Adrenal gland (tissue), 9 donors: ENCODE measurements at regions not wholly inside any gene's neighbourhood (a gene's known extent, or its start where the extent isn't known, plus 50 kb on each side); places are given as distances from the start of the nearest gene placed in this dataset.

ENCODE experiments used
- DNase-seq, 7 donors: peaks; one replicate each; pipeline ENCODE4 v3.0.0-alpha.2; 2019 to 2020
- H3K27ac ChIP-seq, 5 donors: fragments of 200-600 bp; sonication (generic) in 4 of 5; 1 replicate in 3 of 5; 2 replicates in 2 of 5; pipeline versions ENCODE4 v1.5.1 to v1.8.0; 2016 to 2020; ENCODE audit warnings: mild to moderate bottlenecking in 1 of 5
- H3K27me3 ChIP-seq: fragments of 200-600 bp; 2 replicates; pipeline ENCODE4 v1.8.0; 2021
- H3K36me3 ChIP-seq, 2 donors: fragments of 200-600 bp; replicated peaks in 1 of 2; 1 replicate in 1 of 2; 2 replicates in 1 of 2; pipeline versions ENCODE4 v1.5.1 to v1.8.0; 2018 to 2022
- H3K4me1 ChIP-seq, 2 donors: fragments of 200-600 bp; replicated peaks in 1 of 2; 1 replicate in 1 of 2; 2 replicates in 1 of 2; pipeline versions ENCODE4 v1.5.1 to v1.8.0; 2018 to 2021
- H3K4me3 ChIP-seq, 4 donors: fragments of 200-600 bp; sonication (generic) in 3 of 4; one replicate each; pipeline ENCODE4 v1.5.1; 2016 to 2018
- H3K9me3 ChIP-seq, 3 donors: fragments of 200-600 bp; sonication (generic) in 1 of 3; replicated peaks in 1 of 3; 1 replicate in 2 of 3; 2 replicates in 1 of 3; pipeline versions ENCODE4 v1.5.1 to v1.8.0; 2016 to 2021
- CTCF ChIP-seq, 6 experiments: fragments of 450-650 bp in 4 of 6; fragments of 200-600 bp in 2 of 6; sonication (generic) in 1 of 6; IDR thresholded peaks; 1 replicate in 5 of 6; 2 replicates in 1 of 6; pipeline versions ENCODE4 v1.5.1 to v1.8.0; 2016 to 2021; ENCODE audit warnings: antibody characterized with exemption in 6 of 6, mild to moderate bottlenecking in 2 of 6, moderate library complexity in 1 of 6
- POLR2A ChIP-seq, 2 donors: fragments of 450-650 bp; IDR thresholded peaks; one replicate each; pipeline ENCODE4 v1.6.1; 2017; ENCODE audit warnings: antibody characterized with exemption in 2 of 2, mild to moderate bottlenecking in 2 of 2, moderate library complexity in 1 of 2
- WGBS, 4 donors: extraction: QIAGEN DNeasy Blood & Tissue Kit in 2 of 4; methylation state at CpG; one replicate each; pipeline versions ENCODE4 v1.1.5 to v1.1.7; 2013 to 2017; 5-methylcytosine and 5-hydroxymethylcytosine counted together
- intact Hi-C, 2 donors: fragments of 100-400 bp; cut with DNase I; formaldehyde crosslinking; loops; one replicate each; pipeline versions ENCODE4 v1.14.1 to v1.15.0; 2022 to 2023
- donor health status: healthy with polysubstance abuse.
- donor health status: Bipolar disorder and iron deficiency.
- donor health status: DM: yes; HTN: yes; CAD: no.
- donor health status: DM: no; HTN: no; CAD: no.
- donor health status: DM: no; HTN: no; CAD: no.

GRCh38 chr14:31921721-31922120 lies 155.4 kb upstream of the ARHGAP5 start:
- H3K4me1 ChIP-seq: peaks cover 0 to 4% of the 10 kb centered on the region in 2 donors
- intact Hi-C loops: loop anchor here in 1 of 2 donors (10.0 kb wide), 1 partner anchor 633 kb away; no protein-coding TSS in a partner anchor
- H3K36me3 ChIP-seq: no peaks in the 10 kb centered on the region
- TF ChIP-seq POLR2A (IDR thresholded peaks at IDR 0.05): no peak
- no peak for TF ChIP-seq CTCF (IDR thresholded peaks at IDR 0.05)
- no peak overlapping the region for H3K4me3 ChIP-seq
- 82 to 90% (median 86%) methylated on average over 5 of the region's 5 CpGs for WGBS, 4 donors
- no peaks in the 10 kb centered on the region for H3K9me3 ChIP-seq
- no peak for DNase-seq
- H3K27ac ChIP-seq: no peak overlapping the region
- no peaks in the 10 kb centered on the region for H3K27me3 ChIP-seq

GRCh38 chr14:31926123-31926522 lies 151.0 kb upstream of the ARHGAP5 start:
- TF ChIP-seq CTCF (IDR thresholded peaks at IDR 0.05) (peak; percentile 23 to 54 (median 43)), POLR2A (IDR thresholded peaks at IDR 0.05) (no peak)
- intact Hi-C loops: loop anchor here in 1 of 2 donors (10.0 kb wide), 1 partner anchor 629 kb away; no protein-coding TSS in a partner anchor

GRCh38 chr14:31926652-31927347 lies 150.3 kb upstream of the ARHGAP5 start:
- DNase-seq: peak in 1 of 7 donors; percentile 57
- intact Hi-C loops: loop anchor here in 1 of 2 donors (10.0 kb wide), 1 partner anchor 628 kb away; no protein-coding TSS in a partner anchor
- Histone ChIP-seq H3K4me1 (peaks cover 0 to 18% of the 10 kb centered on the region in 2 donors), H3K9me3 (no peaks in the 10 kb centered on the region), H3K36me3 (no peaks in the 10 kb centered on the region), H3K27me3 (no peaks in the 10 kb centered on the region), H3K4me3 (no peak overlapping the region), H3K27ac (peak overlapping the region in 3 of 5 donors; percentile 4 to 24 (median 4))
- WGBS, 4 donors: 60 to 71% (median 67%) methylated on average over 6 of the region's 6 CpGs
- no peak for TF ChIP-seq POLR2A (IDR thresholded peaks at IDR 0.05)
- TF ChIP-seq CTCF (IDR thresholded peaks at IDR 0.05): no peak

More at GRCh38 chr14:31926123-31926522, 151.0 kb upstream of the ARHGAP5 start:
- H3K27ac ChIP-seq: peak overlapping the region in 1 of 5 donors; percentile 24
- WGBS, 4 donors: 45 to 61% (median 56%) methylated on average over 1 of the region's 1 CpG
- H3K36me3 ChIP-seq: no peaks in the 10 kb centered on the region
- H3K4me1 ChIP-seq: peaks cover 0 to 18% of the 10 kb centered on the region in 2 donors
- H3K27me3 ChIP-seq: no peaks in the 10 kb centered on the region
- no peak overlapping the region for H3K4me3 ChIP-seq
- H3K9me3 ChIP-seq: no peaks in the 10 kb centered on the region
- no peak for DNase-seq

GRCh38 chr14:31927348-31927832 lies 149.7 kb upstream of the ARHGAP5 start:
- Histone ChIP-seq H3K4me1 (peaks cover 0 to 18% of the 10 kb centered on the region in 2 donors), H3K9me3 (no peaks in the 10 kb centered on the region), H3K27me3 (no peaks in the 10 kb centered on the region), H3K4me3 (no peak overlapping the region), H3K27ac (peak overlapping the region in 3 of 5 donors; percentile 4 to 24 (median 4)), H3K36me3 (no peaks in the 10 kb centered on the region)
- intact Hi-C loops: loop anchor here in 1 of 2 donors (10.0 kb wide), 1 partner anchor 627 kb away; no protein-coding TSS in a partner anchor
- no peak for TF ChIP-seq CTCF (IDR thresholded peaks at IDR 0.05)
- no peak for TF ChIP-seq POLR2A (IDR thresholded peaks at IDR 0.05)
- 31 to 53% (median 45%) methylated on average over 6 of the region's 6 CpGs for WGBS, 4 donors
- DNase-seq: peak in 2 of 7 donors; percentile 20 to 22
